ENCODE measurements at regions not wholly inside any gene's neighbourhood (a gene's known extent, or its start where the extent isn't known, plus 50 kb on each side); places are given as distances from the start of the nearest gene placed in this dataset.
A peak's percentile ranks its signal among the peaks of the same experiment; 100 is the strongest.

- DNase-seq (ENCODE audit: low read depth) = no peak
- no peak overlapping the region for H3K4me3 ChIP-seq (ENCODE audit: control insufficient read depth, low read depth, low read length)
- TF ChIP-seq CTCF (conservative IDR thresholded peaks at IDR 0.05; ENCODE audit: control insufficient read depth, insufficient read depth, low read depth, low read length) = no peak
Measured at GRCh38 chr1:83606416-83606955, 392.4 kb downstream of the TTLL7 start.

GRCh38 chr1:83596331-83596730, 402.6 kb downstream of the TTLL7 start:
- no peak overlapping the region for H3K4me3 ChIP-seq (ENCODE audit: control insufficient read depth, low read depth, low read length)
- TF ChIP-seq CTCF (conservative IDR thresholded peaks at IDR 0.05; ENCODE audit: control insufficient read depth, insufficient read depth, low read depth, low read length) = no peak
- DNase-seq (ENCODE audit: low read depth) = no peak

- no peak for TF ChIP-seq CTCF (conservative IDR thresholded peaks at IDR 0.05; ENCODE audit: control insufficient read depth, insufficient read depth, low read depth, low read length)
- no peak overlapping the region for H3K4me3 ChIP-seq (ENCODE audit: control insufficient read depth, low read depth, low read length)
- DNase-seq (ENCODE audit: low read depth) = no peak
Measured at GRCh38 chr1:83593073-83593472, 405.9 kb downstream of the TTLL7 start.

GRCh38 chr1:83588140-83588539, 410.8 kb downstream of the TTLL7 start:
- DNase-seq (ENCODE audit: low read depth) = no peak
- TF ChIP-seq CTCF (conservative IDR thresholded peaks at IDR 0.05; ENCODE audit: control insufficient read depth, insufficient read depth, low read depth, low read length) = no peak
- H3K4me3 ChIP-seq (ENCODE audit: control insufficient read depth, low read depth, low read length) = no peak overlapping the region

GRCh38 chr1:83583351-83584014, 415.4 kb downstream of the TTLL7 start:
- H3K4me3 ChIP-seq (ENCODE audit: control insufficient read depth, low read depth, low read length) = no peak overlapping the region
- DNase-seq (ENCODE audit: low read depth) = peak; percentile 10
- peak; percentile 24 for TF ChIP-seq CTCF (conservative IDR thresholded peaks at IDR 0.05; ENCODE audit: control insufficient read depth, insufficient read depth, low read depth, low read length)

GRCh38 chr1:83581747-83582146, 417.2 kb downstream of the TTLL7 start:
- no peak overlapping the region for H3K4me3 ChIP-seq (ENCODE audit: control insufficient read depth, low read depth, low read length)
- TF ChIP-seq CTCF (conservative IDR thresholded peaks at IDR 0.05; ENCODE audit: control insufficient read depth, insufficient read depth, low read depth, low read length) = no peak
- no peak for DNase-seq (ENCODE audit: low read depth)
